OCI-LY7 (cell line): ENCODE measurements at regions not wholly inside any gene's neighbourhood (a gene's known extent, or its start where the extent isn't known, plus 50 kb on each side); places are given as distances from the start of the nearest gene placed in this dataset.

Experiments
- BruUV-seq: library from RNA; stranded (reverse); fragments of 400-500 nt; replicated peaks from 2 replicates; lab custom pipeline; 2021; lab: Mats Ljungman, UMichigan
- CTCF ChIA-PET: fragments of 300-600 bp; sonication (Branson Sonifier 250); formaldehyde crosslinking; loops from one replicate; lab custom pipeline; 2022; ENCODE audit warnings: antibody characterized with exemption; ENCODE audit not compliant: unreplicated experiment; lab: Charles Lee
- POLR2A ChIA-PET: fragments of 300-600 bp; sonication (Branson Sonifier 250); formaldehyde crosslinking; loops from one replicate; lab custom pipeline; 2022; ENCODE audit warnings: antibody characterized with exemption; lab: Charles Lee
- DNase-seq: peaks from one replicate; pipeline ENCODE4 v3.0.0-alpha.2; 2015; ENCODE audit warnings: low spot score
- H2AFZ ChIP-seq: fragments of 200-600 bp; sonication (generic), shearing (Covaris generic); 2 replicates; pipeline ENCODE4 v1.6.1; 2014; ENCODE audit warnings: mild to moderate bottlenecking, antibody characterized with exemption, low read length, moderate library complexity
- H3K27ac ChIP-seq: fragments of 200-600 bp; sonication (generic); 2 replicates; pipeline ENCODE4 v1.5.1; 2014; ENCODE audit warnings: mixed run types, low read depth, mild to moderate bottlenecking, moderate library complexity, low read length, inconsistent platforms; ENCODE audit not compliant: poor library complexity, severe bottlenecking
- H3K36me3 ChIP-seq: fragments of 200-600 bp; sonication (generic); 2 replicates; pipeline ENCODE4 v1.6.1; 2014; ENCODE audit warnings: mild to moderate bottlenecking, antibody characterized with exemption, low read length, moderate library complexity, mixed read lengths; ENCODE audit not compliant: insufficient read depth
- H3K4me1 ChIP-seq: fragments of 200-600 bp; sonication (generic); 2 replicates; pipeline ENCODE4 v1.5.1; 2014; ENCODE audit warnings: mild to moderate bottlenecking, low read length; ENCODE audit not compliant: insufficient read depth, poor library complexity, severe bottlenecking
- H3K4me2 ChIP-seq: fragments of 200-600 bp; sonication (generic); 2 replicates; pipeline ENCODE4 v1.6.1; 2014; ENCODE audit warnings: mild to moderate bottlenecking, low read length
- H3K4me3 ChIP-seq: fragments of 200-600 bp; sonication (generic); 2 replicates; pipeline ENCODE4 v1.5.1; 2014; ENCODE audit warnings: mild to moderate bottlenecking, low read depth, low read length; ENCODE audit not compliant: poor library complexity, severe bottlenecking
- H3K79me2 ChIP-seq: fragments of 200-600 bp; sonication (generic); 2 replicates; pipeline ENCODE4 v1.6.1; 2016; ENCODE audit warnings: low read depth, mild to moderate bottlenecking, low read length, moderate library complexity, mixed read lengths; ENCODE audit not compliant: insufficient read depth
- H3K9me2 ChIP-seq: fragments of 200-600 bp; sonication (generic); 2 replicates; pipeline ENCODE4 v1.6.1; 2016; ENCODE audit warnings: mild to moderate bottlenecking, low read length, mixed read lengths; ENCODE audit not compliant: insufficient read depth
- H3K9me3 ChIP-seq: fragments of 200-600 bp; sonication (generic); 2 replicates; pipeline ENCODE4 v1.6.1; 2014; ENCODE audit warnings: mild to moderate bottlenecking, mixed run types, low read length, mixed read lengths
- H4K20me1 ChIP-seq: fragments of 200-600 bp; sonication (generic); 2 replicates; pipeline ENCODE4 v1.6.1; 2014; ENCODE audit warnings: mild to moderate bottlenecking, antibody characterized with exemption, low read length, moderate library complexity, mixed read lengths; ENCODE audit not compliant: insufficient read depth
- EZH2phosphoT487 ChIP-seq: fragments of 200-600 bp; sonication (generic); IDR thresholded peaks from 2 replicates; pipeline ENCODE4 v1.6.1; 2018; ENCODE audit warnings: low read depth, borderline replicate concordance, mild to moderate bottlenecking, mixed run types, antibody characterized with exemption, low read length, moderate library complexity, mixed read lengths
- intact Hi-C: fragments of 100-400 bp; cut with micrococcal nuclease; formaldehyde crosslinking; loops from one replicate; pipeline ENCODE4 v1.10.0; 2022; ENCODE audit not compliant: unreplicated experiment
- TF ChIP-seq, protein P1 (sequence below): fragments of 200-600 bp; sonication (generic); conservative IDR thresholded peaks from 2 replicates; pipeline ENCODE4 v1.5.1; 2014; ENCODE audit warnings: mild to moderate bottlenecking, antibody characterized with exemption, low read length, moderate library complexity, mixed read lengths

DNA sequence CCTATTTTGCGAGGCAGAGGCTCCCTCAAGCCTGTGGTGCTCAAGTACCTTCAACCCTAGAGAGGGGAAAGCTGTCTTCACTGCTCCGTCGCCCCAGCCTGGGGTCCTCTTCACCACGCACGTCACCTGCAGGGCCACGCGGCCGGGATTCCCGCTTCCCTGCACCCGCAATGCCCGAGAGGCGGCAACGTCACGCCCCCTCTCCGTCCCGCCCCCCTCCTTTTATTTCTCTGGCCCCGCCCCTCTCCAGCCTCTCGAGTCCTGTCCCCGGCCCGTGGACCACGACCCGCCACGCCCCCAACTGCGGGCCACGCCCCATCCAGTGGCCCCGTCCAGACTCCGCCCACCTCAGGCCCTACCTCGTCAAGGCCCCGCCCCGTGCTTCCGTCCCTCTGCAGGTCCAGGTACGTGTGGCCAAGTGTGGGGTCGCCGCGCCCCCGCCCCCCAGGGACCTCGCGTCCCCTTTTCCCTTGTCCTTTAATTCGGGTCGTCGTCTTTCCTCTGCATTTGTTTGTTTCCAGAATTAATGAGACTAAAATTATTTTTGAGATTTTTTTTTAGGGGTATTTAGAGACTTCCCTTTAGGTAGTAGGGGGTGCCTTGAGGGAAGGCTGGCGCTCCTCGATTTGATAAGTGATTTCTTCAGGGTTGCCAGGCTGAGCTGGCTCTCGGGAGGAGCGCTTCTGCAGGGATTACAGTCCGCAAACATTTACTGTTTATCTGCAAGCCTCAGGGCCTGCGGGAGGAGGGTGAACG, 69.8 kb upstream of the BAIAP2L1 start:
- H3K79me2 ChIP-seq, result no peaks in the 10 kb centered on the region
- H3K9me3 ChIP-seq, result no peaks in the 10 kb centered on the region
- H3K9me2 ChIP-seq, result no peaks in the 10 kb centered on the region
- H3K36me3 ChIP-seq, result no peaks in the 10 kb centered on the region
- no peak overlapping the region for H3K4me2 ChIP-seq
- no peak overlapping the region for H3K4me3 ChIP-seq
- no peak overlapping the region for H3K27ac ChIP-seq
- no peaks in the 10 kb centered on the region for H3K4me1 ChIP-seq
- DNase-seq, result no peak
- no peak overlapping the region for H2AFZ ChIP-seq
- CTCF ChIA-PET, result no interaction called here
- BruUV-seq, result no TSS peak
- H4K20me1 ChIP-seq, result no peaks in the 10 kb centered on the region
- TF ChIP-seq, protein P1, sequence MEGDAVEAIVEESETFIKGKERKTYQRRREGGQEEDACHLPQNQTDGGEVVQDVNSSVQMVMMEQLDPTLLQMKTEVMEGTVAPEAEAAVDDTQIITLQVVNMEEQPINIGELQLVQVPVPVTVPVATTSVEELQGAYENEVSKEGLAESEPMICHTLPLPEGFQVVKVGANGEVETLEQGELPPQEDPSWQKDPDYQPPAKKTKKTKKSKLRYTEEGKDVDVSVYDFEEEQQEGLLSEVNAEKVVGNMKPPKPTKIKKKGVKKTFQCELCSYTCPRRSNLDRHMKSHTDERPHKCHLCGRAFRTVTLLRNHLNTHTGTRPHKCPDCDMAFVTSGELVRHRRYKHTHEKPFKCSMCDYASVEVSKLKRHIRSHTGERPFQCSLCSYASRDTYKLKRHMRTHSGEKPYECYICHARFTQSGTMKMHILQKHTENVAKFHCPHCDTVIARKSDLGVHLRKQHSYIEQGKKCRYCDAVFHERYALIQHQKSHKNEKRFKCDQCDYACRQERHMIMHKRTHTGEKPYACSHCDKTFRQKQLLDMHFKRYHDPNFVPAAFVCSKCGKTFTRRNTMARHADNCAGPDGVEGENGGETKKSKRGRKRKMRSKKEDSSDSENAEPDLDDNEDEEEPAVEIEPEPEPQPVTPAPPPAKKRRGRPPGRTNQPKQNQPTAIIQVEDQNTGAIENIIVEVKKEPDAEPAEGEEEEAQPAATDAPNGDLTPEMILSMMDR, result no peak
- TF ChIP-seq EZH2phosphoT487, result no peak
- POLR2A ChIA-PET, result interaction anchor here (0.6 kb wide), 1 partner anchor 18 kb away, joined by 3 read pairs; no protein-coding TSS in a partner anchor
- intact Hi-C loops, result no loop called here

DNA sequence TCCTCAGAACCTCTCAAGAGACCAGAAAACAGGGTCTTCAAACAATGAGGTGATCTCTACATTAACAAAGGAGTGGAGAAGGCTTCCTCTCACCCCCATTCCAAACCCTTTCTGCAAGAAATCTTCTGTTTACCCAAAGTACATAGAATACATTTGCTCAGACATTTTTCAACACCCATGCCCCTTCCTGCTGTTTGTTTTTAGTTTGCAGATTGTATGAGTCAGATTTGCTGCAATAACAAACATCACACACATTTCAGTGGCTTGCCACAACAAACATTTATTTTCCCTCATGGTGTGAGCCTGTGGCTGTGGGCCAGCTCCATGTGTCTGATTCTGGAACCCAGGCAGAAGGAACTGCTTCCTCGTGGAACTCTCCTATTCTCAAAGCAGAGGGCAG, 68.2 kb upstream of the BAIAP2L1 start:
- no peak overlapping the region for H3K4me3 ChIP-seq
- no peak for TF ChIP-seq EZH2phosphoT487
- TF ChIP-seq, protein P1, result no peak
- H3K4me2 ChIP-seq, result no peak overlapping the region
- ChIA-PET CTCF (no interaction called here), POLR2A (no interaction called here)
- DNase-seq, result no peak
- no TSS peak for BruUV-seq
- no peak overlapping the region for H2AFZ ChIP-seq
- no peaks in the 10 kb centered on the region for H3K9me2 ChIP-seq
- no peaks in the 10 kb centered on the region for H3K79me2 ChIP-seq
- intact Hi-C loops, result no loop called here
- H3K9me3 ChIP-seq, result no peaks in the 10 kb centered on the region
- H3K36me3 ChIP-seq, result no peaks in the 10 kb centered on the region
- no peaks in the 10 kb centered on the region for H3K4me1 ChIP-seq
- H3K27ac ChIP-seq, result no peak overlapping the region
- H4K20me1 ChIP-seq, result no peaks in the 10 kb centered on the region

DNA sequence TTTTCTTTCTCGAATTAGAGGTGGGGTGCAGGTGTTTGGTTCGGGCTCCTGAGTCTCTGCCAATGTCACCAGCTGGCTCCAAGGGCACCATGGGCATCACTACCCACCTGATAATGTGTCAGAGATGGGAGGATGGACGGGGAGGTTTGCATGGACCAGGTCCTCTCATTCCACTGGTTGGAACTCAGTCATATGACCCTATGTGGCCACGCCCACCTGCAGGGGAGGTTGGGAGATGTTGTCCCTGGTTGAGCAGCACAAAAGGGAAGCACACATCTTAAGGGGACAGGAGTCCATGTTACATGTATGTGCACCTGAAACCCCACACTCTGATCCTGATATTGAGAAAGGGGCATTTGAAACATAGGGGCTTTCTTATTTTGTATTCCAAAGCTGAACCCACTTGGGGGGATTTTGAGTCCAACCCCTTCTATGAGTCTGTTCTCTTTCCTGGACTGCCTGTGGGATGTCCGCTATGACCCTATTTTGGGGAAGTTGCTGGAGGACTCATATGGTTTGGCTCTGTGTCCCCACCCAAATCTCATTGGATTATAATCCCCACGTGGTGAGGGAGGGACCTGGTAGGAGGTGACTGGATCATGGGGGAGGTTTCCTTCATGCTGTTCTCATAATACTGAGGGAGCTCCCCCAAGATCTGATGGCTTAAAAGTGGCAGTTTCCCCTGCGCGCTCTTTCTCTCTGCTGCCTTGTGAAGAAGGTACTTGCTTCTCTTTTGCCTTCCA, 66.9 kb upstream of the BAIAP2L1 start:
- BruUV-seq, result no TSS peak
- intact Hi-C loops, result no loop called here
- H3K9me2 ChIP-seq, result no peaks in the 10 kb centered on the region
- H2AFZ ChIP-seq, result no peak overlapping the region
- ChIA-PET POLR2A (no interaction called here), CTCF (no interaction called here)
- no peaks in the 10 kb centered on the region for H3K79me2 ChIP-seq
- no peaks in the 10 kb centered on the region for H3K9me3 ChIP-seq
- DNase-seq, result peak; percentile 7
- no peak for TF ChIP-seq EZH2phosphoT487
- TF ChIP-seq, protein P1, result no peak
- H3K4me2 ChIP-seq, result no peak overlapping the region
- H4K20me1 ChIP-seq, result no peaks in the 10 kb centered on the region
- H3K4me1 ChIP-seq, result no peaks in the 10 kb centered on the region
- no peaks in the 10 kb centered on the region for H3K36me3 ChIP-seq
- no peak overlapping the region for H3K4me3 ChIP-seq
- H3K27ac ChIP-seq, result no peak overlapping the region
